Esophagus (tissue), 2 donors: ENCODE measurements at regions not wholly inside any gene's neighbourhood (a gene's known extent, or its start where the extent isn't known, plus 50 kb on each side); places are given as distances from the start of the nearest gene placed in this dataset.

ENCODE experiments used
- H3K27ac ChIP-seq, 2 donors: one replicate each; pipeline ENCODE4 v1.5.1; 2013; ENCODE audit warnings: low read depth in 2 of 2, mild to moderate bottlenecking in 2 of 2, inconsistent platforms in 1 of 2, low read length in 1 of 2, moderate library complexity in 1 of 2
- H3K27me3 ChIP-seq, 2 donors: one replicate each; pipeline ENCODE4 v1.6.1; 2013; ENCODE audit warnings: low read length in 2 of 2, control low read depth in 1 of 2, mild to moderate bottlenecking in 1 of 2; ENCODE audit not compliant: insufficient read depth in 2 of 2, control insufficient read depth in 1 of 2
- H3K36me3 ChIP-seq, 2 donors: one replicate each; pipeline ENCODE4 v1.6.1; 2013; ENCODE audit warnings: low read length in 1 of 2; ENCODE audit not compliant: control insufficient read depth in 2 of 2, insufficient read depth in 2 of 2
- H3K4me1 ChIP-seq, 2 donors: one replicate each; pipeline ENCODE4 v1.6.1; 2013; ENCODE audit warnings: low read length in 1 of 2; ENCODE audit not compliant: control insufficient read depth in 2 of 2, insufficient read depth in 2 of 2
- H3K4me3 ChIP-seq, 2 donors: one replicate each; pipeline ENCODE4 v1.5.1; 2013; ENCODE audit warnings: low read length in 2 of 2, mild to moderate bottlenecking in 2 of 2, low read depth in 1 of 2, moderate library complexity in 1 of 2
- H3K9me3 ChIP-seq, 2 donors: one replicate each; pipeline ENCODE4 v1.6.1; 2013; ENCODE audit warnings: mild to moderate bottlenecking in 2 of 2, low read depth in 1 of 2, low read length in 1 of 2, moderate library complexity in 1 of 2; ENCODE audit not compliant: control insufficient read depth in 2 of 2, insufficient read depth in 1 of 2
- WGBS, 2 donors: extraction: QIAGEN DNeasy Blood & Tissue Kit; methylation state at CpG; one replicate each; pipeline ENCODE4 v1.1.7; 2013; 5-methylcytosine and 5-hydroxymethylcytosine counted together
- donor health status: healthy with polysubstance abuse.
- donor health status: Bipolar disorder and iron deficiency.

DNA sequence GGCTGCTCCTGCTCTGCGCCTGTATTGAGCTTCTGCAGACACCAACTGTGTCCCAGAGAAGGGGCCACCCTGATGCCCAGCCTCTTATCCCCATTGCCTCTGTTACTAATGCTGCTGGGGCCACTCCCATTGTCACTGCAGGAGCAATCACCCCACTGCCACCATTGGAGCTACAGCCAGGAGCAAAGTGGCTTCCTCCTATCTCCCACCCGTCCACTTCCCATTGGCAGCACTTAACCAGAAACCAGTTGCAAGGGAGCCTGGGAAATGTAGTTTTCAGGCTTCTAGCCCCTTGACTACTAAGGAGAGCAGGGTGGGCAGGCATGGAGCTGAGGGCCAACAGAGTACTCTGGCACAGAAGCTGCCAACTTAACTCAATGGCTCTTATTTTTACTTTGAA, 55.9 kb upstream of the KLF13 start:
- Histone ChIP-seq H3K4me3 (no peak overlapping the region), H3K4me1 (peaks cover 0 to 2% of the 10 kb centered on the region in 2 donors), H3K9me3 (no peaks in the 10 kb centered on the region), H3K27ac (no peak overlapping the region), H3K27me3 (no peaks in the 10 kb centered on the region), H3K36me3 (no peaks in the 10 kb centered on the region)
- WGBS, 2 donors: 84 to 89% methylated on average over 2 of the region's 2 CpGs

DNA sequence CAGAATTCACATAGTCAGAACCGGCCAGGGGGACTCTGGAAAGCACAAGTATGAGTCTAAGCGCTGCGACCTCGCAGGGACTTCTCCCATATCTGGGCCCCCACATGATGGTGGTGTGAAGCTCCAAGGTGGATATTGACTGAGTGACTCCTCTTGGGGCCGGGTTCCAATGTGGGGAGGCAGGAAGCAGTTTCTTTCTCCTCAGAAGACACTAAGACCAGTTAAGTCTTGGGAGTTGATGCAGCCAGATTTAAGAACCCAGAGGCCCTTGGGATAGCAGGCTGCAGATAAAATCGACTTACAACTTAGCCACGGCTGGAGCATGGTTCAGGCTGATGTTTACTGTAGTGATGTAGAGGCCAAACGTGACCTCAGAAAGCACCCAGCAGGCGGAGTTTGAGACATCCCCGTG, 55.4 kb upstream of the KLF13 start:
- no peaks in the 10 kb centered on the region for H3K27me3 ChIP-seq
- no peaks in the 10 kb centered on the region for H3K9me3 ChIP-seq
- no peak overlapping the region for H3K27ac ChIP-seq
- H3K36me3 ChIP-seq: no peaks in the 10 kb centered on the region
- H3K4me1 ChIP-seq: peaks cover 0 to 2% of the 10 kb centered on the region in 2 donors
- H3K4me3 ChIP-seq: no peak overlapping the region
- WGBS, 2 donors: 81 to 83% methylated on average over 10 of the region's 10 CpGs

DNA sequence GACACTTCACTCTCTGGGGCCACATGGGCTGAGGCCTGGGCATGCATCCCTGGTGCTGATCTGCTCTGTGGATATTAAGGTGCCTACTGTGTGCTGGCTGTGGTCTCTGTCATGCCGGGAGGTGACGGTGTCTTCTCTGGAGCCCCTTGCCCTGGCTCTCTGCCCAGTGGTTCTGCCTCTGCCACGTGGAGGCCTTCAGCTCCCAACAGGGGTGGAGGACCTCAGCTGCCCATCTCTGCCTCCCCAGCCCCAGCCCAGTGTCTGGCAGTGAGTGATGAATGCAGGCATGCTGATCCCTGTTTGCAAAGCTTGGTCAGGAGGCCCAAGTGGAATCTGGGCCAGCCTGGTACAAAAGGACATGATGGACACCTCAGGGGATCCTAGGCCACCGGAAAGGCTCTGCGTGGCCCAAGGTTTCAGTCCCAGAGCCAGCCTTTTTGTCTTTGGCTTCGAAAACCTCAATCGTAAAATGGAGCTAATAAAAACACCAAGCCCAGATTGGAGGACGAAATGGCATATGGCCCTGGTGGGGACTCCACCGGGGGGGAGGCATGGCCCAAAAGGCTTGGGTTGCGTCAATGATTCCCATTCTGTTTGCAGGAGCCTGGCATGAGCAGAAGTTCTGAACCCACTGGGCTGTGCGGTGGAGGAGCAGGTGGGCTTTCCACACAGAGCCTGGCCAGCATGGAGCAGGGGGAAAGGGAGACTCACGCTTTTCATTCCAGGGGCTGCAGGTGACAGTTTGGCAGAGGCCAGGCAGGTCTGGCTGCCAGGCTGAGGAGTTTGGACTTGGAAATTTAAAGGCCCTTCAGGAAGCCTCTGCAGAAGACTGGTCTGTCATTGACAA, 54.7 kb upstream of the KLF13 start:
- no peak overlapping the region for H3K4me3 ChIP-seq
- no peaks in the 10 kb centered on the region for H3K36me3 ChIP-seq
- peaks cover 0 to 2% of the 10 kb centered on the region in 2 donors for H3K4me1 ChIP-seq
- 89 to 95% methylated on average over 12 of the region's 12 CpGs for WGBS, 2 donors
- no peak overlapping the region for H3K27ac ChIP-seq
- no peaks in the 10 kb centered on the region for H3K9me3 ChIP-seq
- H3K27me3 ChIP-seq: no peaks in the 10 kb centered on the region

DNA sequence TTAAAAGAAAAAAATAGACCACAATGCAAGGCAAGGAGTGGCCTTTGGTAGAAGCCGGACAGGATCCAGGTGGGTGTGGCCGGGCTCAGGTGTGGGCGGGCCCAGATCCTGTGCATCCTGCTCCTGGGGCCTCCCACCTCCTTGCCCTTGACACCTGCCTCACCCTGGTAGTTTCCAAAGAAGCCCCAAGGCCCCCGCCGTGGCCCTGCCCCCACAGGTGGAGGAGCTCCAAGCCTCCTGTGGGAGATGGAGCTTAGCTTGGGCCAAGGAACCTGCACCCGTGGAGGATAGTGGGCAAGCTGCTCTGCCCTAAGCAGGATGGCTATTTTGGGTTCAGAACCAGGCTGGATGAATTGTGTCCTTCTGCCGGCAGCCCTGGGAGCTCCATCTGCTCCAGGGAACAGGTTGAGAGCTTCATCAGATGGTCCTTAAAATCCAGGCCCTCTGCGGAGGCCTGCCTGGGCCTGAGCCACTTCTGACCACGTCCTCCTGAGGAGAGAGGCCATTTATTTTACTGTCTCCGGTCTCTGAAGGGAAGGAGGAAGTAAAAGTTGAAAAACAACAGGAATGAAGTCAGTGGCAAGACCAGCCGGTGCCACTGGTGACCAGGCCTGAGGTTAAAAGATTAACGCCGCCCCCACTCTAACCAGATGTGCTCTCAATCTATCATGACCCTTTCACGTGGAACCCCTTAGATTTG, 53.9 kb upstream of the KLF13 start:
- Histone ChIP-seq H3K27me3 (no peaks in the 10 kb centered on the region), H3K4me3 (no peak overlapping the region), H3K36me3 (no peaks in the 10 kb centered on the region), H3K9me3 (no peaks in the 10 kb centered on the region), H3K4me1 (peaks cover 0 to 2% of the 10 kb centered on the region in 2 donors), H3K27ac (peak overlapping the region; percentile 65 to 70)
- WGBS, 2 donors: 68 to 71% methylated on average over 14 of the region's 14 CpGs

- Histone ChIP-seq H3K4me3 (no peak overlapping the region), H3K36me3 (no peaks in the 10 kb centered on the region), H3K4me1 (peaks cover 0 to 2% of the 10 kb centered on the region in 2 donors), H3K27me3 (no peaks in the 10 kb centered on the region), H3K27ac (peak overlapping the region in 1 of 2 donors; percentile 70), H3K9me3 (no peaks in the 10 kb centered on the region)
- WGBS, 2 donors: 88 to 90% methylated on average over 20 of the region's 20 CpGs
Observed at GRCh38 chr15:31273258-31273941, 53.2 kb upstream of the KLF13 start.

DNA sequence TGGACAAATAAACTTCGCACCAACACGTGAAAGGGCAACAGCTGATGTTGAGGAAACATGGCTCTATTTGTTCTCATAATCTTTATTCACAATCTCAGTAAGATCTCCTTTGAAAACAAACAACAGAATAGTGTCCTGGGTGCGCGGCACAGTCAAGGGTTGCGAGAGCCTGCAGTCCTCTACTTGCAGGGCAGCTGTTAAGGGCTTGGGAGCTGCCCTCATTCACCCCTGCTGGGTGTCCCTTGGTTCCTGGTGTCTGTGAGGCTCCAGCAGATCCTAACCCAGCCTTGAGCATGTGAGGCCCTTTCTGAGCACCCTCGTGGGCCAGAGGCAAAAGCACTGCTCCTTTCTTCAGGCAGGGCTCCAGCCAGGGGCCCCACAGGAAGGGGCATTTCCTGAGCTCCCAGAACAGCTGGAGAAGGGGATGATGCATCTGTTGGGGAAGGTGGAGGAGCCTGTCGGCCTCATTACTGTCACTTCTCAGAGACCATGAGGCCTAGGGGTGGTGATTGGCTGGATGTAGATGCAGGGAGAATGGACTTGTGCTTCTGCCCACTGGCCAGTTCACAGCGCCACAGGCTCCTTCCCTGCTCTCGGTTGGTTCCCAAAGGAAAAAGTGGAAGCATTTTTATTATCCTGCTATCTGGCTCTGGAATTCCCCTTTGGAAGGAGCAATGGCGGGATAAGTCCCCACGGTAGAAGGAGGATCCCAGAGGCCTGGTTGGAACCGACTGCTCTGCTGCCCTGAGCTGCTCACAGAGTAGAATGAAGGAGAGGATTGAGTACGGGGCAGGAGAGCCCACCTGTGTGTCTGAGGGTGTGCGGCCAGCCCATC, 51.9 kb upstream of the KLF13 start:
- no peaks in the 10 kb centered on the region for H3K9me3 ChIP-seq
- no peak overlapping the region for H3K27ac ChIP-seq
- H3K27me3 ChIP-seq: no peaks in the 10 kb centered on the region
- no peak overlapping the region for H3K4me3 ChIP-seq
- WGBS, 2 donors: 79 to 81% methylated on average over 14 of the region's 14 CpGs
- H3K36me3 ChIP-seq: no peaks in the 10 kb centered on the region
- H3K4me1 ChIP-seq: peaks cover 0 to 3% of the 10 kb centered on the region in 2 donors

GRCh38 chr15:31275331-31276262, 51.0 kb upstream of the KLF13 start:
- no peak overlapping the region for H3K4me3 ChIP-seq
- no peak overlapping the region for H3K27ac ChIP-seq
- 89% methylated on average over 17 of the region's 17 CpGs for WGBS, 2 donors
- H3K36me3 ChIP-seq: no peaks in the 10 kb centered on the region
- H3K4me1 ChIP-seq: peaks cover 0 to 8% of the 10 kb centered on the region in 2 donors
- no peaks in the 10 kb centered on the region for H3K9me3 ChIP-seq
- H3K27me3 ChIP-seq: no peaks in the 10 kb centered on the region

DNA sequence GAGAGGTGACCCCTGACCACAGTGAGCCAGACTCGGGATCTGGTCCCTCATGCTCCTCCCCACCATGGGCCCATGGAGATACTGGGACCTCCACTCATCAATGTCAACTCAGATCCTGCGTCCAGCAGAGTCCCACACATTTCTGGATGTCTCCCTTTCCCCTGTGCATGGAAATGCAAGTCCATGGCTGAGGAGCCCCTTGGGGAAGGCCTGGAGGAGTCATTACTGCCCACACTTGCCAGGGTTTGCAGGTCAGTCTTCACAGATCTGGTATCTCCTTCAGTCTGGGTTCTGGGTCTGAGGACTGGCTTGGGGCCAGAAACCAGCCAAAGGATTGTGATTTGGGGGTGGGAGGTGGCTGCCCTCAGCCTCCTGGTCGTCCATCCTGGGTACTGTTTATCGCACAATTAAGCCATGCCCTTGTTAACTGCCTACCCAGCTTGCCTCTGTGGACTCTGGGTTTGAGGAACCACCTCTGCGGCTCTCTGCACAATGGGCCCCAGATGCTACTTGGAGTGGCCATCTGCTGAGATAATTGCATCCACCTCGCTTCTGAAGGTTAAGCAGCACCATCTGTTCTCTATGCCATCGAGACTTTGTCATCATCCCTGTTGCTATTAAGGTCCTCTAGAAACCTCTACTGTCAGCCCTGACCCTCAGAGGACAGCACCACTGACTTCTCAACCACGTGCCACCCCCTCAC, 49.9 kb upstream of the KLF13 start:
- Histone ChIP-seq H3K27ac (no peak overlapping the region), H3K27me3 (no peaks in the 10 kb centered on the region), H3K9me3 (no peaks in the 10 kb centered on the region), H3K4me1 (peaks cover 0 to 7% of the 10 kb centered on the region in 2 donors), H3K4me3 (no peak overlapping the region), H3K36me3 (no peaks in the 10 kb centered on the region)
- WGBS, 2 donors: 87 to 91% methylated on average over 8 of the region's 8 CpGs
